Hepatocyte (in vitro differentiated cells): ENCODE measurements at regions not wholly inside any gene's neighbourhood (a gene's known extent, or its start where the extent isn't known, plus 50 kb on each side); places are given as distances from the start of the nearest gene placed in this dataset.
"Not testable (repeated sequence)": the region's sequence is repeated elsewhere in the genome, so short reads cannot be mapped to it uniquely, and the experiment has no call there.

Experiments used
- DNase-seq: peaks from one replicate; pipeline ENCODE4 v3.0.0-alpha.2; 2016; ENCODE audit warnings: low spot score
- H2AFZ ChIP-seq: fragments of 200-600 bp; sonication (generic); 2 replicates; pipeline ENCODE4 v1.6.0; 2016; ENCODE audit warnings: antibody characterized with exemption, mild to moderate bottlenecking
- H3K27ac ChIP-seq: fragments of 200-600 bp; sonication (generic); 2 replicates; pipeline ENCODE4 v1.5.1; 2016; ENCODE audit warnings: mild to moderate bottlenecking
- H3K27me3 ChIP-seq: fragments of 200-600 bp; sonication (generic); 2 replicates; pipeline ENCODE4 v1.6.1; 2016
- H3K36me3 ChIP-seq: fragments of 200-600 bp; sonication (generic); replicated peaks from 2 replicates; pipeline ENCODE4 v1.5.1; 2016; ENCODE audit warnings: low read depth; ENCODE audit not compliant: insufficient read depth
- H3K4me1 ChIP-seq: fragments of 200-600 bp; sonication (generic); 2 replicates; pipeline ENCODE4 v1.5.1; 2016; ENCODE audit warnings: mild to moderate bottlenecking, moderate library complexity; ENCODE audit not compliant: insufficient read depth
- H3K4me2 ChIP-seq: fragments of 200-600 bp; sonication (generic); 2 replicates; pipeline ENCODE4 v1.6.0; 2016
- H3K4me3 ChIP-seq: fragments of 200-600 bp; sonication (generic); 2 replicates; pipeline ENCODE4 v1.5.1; 2016; ENCODE audit warnings: mild to moderate bottlenecking
- H3K79me2 ChIP-seq: fragments of 200-600 bp; sonication (generic); 2 replicates; pipeline ENCODE4 v1.6.0; 2017; ENCODE audit warnings: mild to moderate bottlenecking
- H3K9me2 ChIP-seq: fragments of 200-600 bp; sonication (generic); replicated peaks from 2 replicates; pipeline ENCODE4 v1.6.0; 2017; ENCODE audit warnings: mild to moderate bottlenecking; ENCODE audit not compliant: insufficient read depth
- H3K9me3 ChIP-seq: fragments of 200-600 bp; sonication (generic); 2 replicates; pipeline ENCODE4 v1.5.1; 2016; ENCODE audit warnings: low read depth, mild to moderate bottlenecking
- H4K20me1 ChIP-seq: fragments of 200-600 bp; sonication (generic); 2 replicates; pipeline ENCODE4 v1.6.0; 2016; ENCODE audit warnings: mild to moderate bottlenecking; ENCODE audit not compliant: insufficient read depth, poor library complexity, severe bottlenecking
- CTCF ChIP-seq: fragments of 200-600 bp; sonication (generic); IDR thresholded peaks from 2 replicates; pipeline ENCODE4 v1.5.1; 2016; ENCODE audit warnings: antibody characterized with exemption, mild to moderate bottlenecking; ENCODE audit not compliant: poor library complexity
- EZH2 ChIP-seq: fragments of 200-600 bp; sonication (generic); IDR thresholded peaks from 2 replicates; pipeline ENCODE4 v1.6.1; 2016; ENCODE audit warnings: antibody characterized with exemption, mild to moderate bottlenecking, borderline replicate concordance
- EZH2phosphoT487 ChIP-seq: fragments of 200-600 bp; sonication (generic); IDR thresholded peaks from one replicate; pipeline ENCODE4 v1.6.1; 2018; ENCODE audit warnings: antibody characterized with exemption, mild to moderate bottlenecking, low read depth, moderate library complexity; ENCODE audit not compliant: unreplicated experiment, severe bottlenecking
- WGBS: methylation state at CpG from one replicate; pipeline ENCODE4 v1.1.6; 2016; ENCODE audit warnings: low lambda C conversion rate; ENCODE audit errors: missing lambda C conversion rate; 5-methylcytosine and 5-hydroxymethylcytosine counted together

- no peak for DNase-seq
- TF ChIP-seq CTCF (no peak), EZH2 (no peak), EZH2phosphoT487 (no peak)
- Histone ChIP-seq H3K9me3 (no peaks in the 10 kb centered on the region), H3K27ac (no peak overlapping the region), H3K4me1 (no peaks in the 10 kb centered on the region), H3K9me2 (no peaks in the 10 kb centered on the region), H2AFZ (no peak overlapping the region), H4K20me1 (no peaks in the 10 kb centered on the region), H3K4me2 (no peak overlapping the region), H3K79me2 (no peaks in the 10 kb centered on the region), H3K36me3 (no peaks in the 10 kb centered on the region), H3K4me3 (no peak overlapping the region), H3K27me3 (peaks cover 4% of the 10 kb centered on the region)
- WGBS: 95% methylated on average over 5 of the region's 5 CpGs
These were observed 63.0 kb downstream of the HLX start for GRCh38 chr1:220942278-220942677.

GRCh38 chr1:220942914-220943313, 63.7 kb downstream of the HLX start:
- H3K79me2 ChIP-seq, H4K20me1 ChIP-seq, H3K27ac ChIP-seq, H3K36me3 ChIP-seq, H3K4me3 ChIP-seq, H3K9me3 ChIP-seq, H3K27me3 ChIP-seq, DNase-seq, H3K4me2 ChIP-seq, H3K4me1 ChIP-seq, H3K9me2 ChIP-seq, H2AFZ ChIP-seq: not testable (repeated sequence)
- WGBS: 92% methylated on average over 2 of the region's 2 CpGs

- H3K36me3 ChIP-seq: no peaks in the 10 kb centered on the region
- H2AFZ ChIP-seq: no peak overlapping the region
- no peaks in the 10 kb centered on the region for H3K4me1 ChIP-seq
- no peaks in the 10 kb centered on the region for H3K9me2 ChIP-seq
- no peaks in the 10 kb centered on the region for H4K20me1 ChIP-seq
- no peaks in the 10 kb centered on the region for H3K79me2 ChIP-seq
- TF ChIP-seq EZH2 (no peak), CTCF (no peak), EZH2phosphoT487 (no peak)
- DNase-seq: no peak
- peaks cover 4% of the 10 kb centered on the region for H3K27me3 ChIP-seq
- H3K4me3 ChIP-seq: no peak overlapping the region
- no peaks in the 10 kb centered on the region for H3K9me3 ChIP-seq
- H3K4me2 ChIP-seq: no peak overlapping the region
- WGBS: 31% methylated on average over 2 of the region's 2 CpGs
- no peak overlapping the region for H3K27ac ChIP-seq
These were observed 64.2 kb downstream of the HLX start for GRCh38 chr1:220943319-220943996.

- Histone ChIP-seq H3K36me3 (no peaks in the 10 kb centered on the region), H3K4me1 (no peaks in the 10 kb centered on the region), H3K4me3 (no peak overlapping the region), H3K9me2 (no peaks in the 10 kb centered on the region), H3K79me2 (no peaks in the 10 kb centered on the region), H3K4me2 (no peak overlapping the region), H3K27ac (no peak overlapping the region), H3K27me3 (no peaks in the 10 kb centered on the region), H4K20me1 (no peaks in the 10 kb centered on the region), H3K9me3 (no peaks in the 10 kb centered on the region), H2AFZ (no peak overlapping the region)
- TF ChIP-seq EZH2: no peak
- TF ChIP-seq CTCF: no peak
- TF ChIP-seq EZH2phosphoT487: no peak
- DNase-seq: no peak
These were observed 71.3 kb downstream of the HLX start for GRCh38 chr1:220950576-220950975.
